ENCODE measurements at regions not wholly inside any gene's neighbourhood (a gene's known extent, or its start where the extent isn't known, plus 50 kb on each side); places are given as distances from the start of the nearest gene placed in this dataset.

- DNase-seq, result no peak
These were observed 986.5 kb downstream of the TUSC7 start for GRCh38 chr3:117695871-117696645.

GRCh38 chr3:117696851-117697407 lies 987.4 kb downstream of the TUSC7 start:
- DNase-seq, result no peak

GRCh38 chr3:117699058-117699457 lies 989.5 kb downstream of the TUSC7 start:
- DNase-seq, result no peak

- no peak for DNase-seq
These were observed 991.2 kb downstream of the TUSC7 start for GRCh38 chr3:117700573-117701360.

GRCh38 chr3:117705011-117705410 lies 995.4 kb downstream of the TUSC7 start:
- no peak for DNase-seq

- DNase-seq, result no peak
These were observed 996.5 kb downstream of the TUSC7 start for GRCh38 chr3:117706037-117706436.

- no peak for DNase-seq
These were observed 997.2 kb downstream of the TUSC7 start for GRCh38 chr3:117706756-117707155.

- DNase-seq, result no peak
These were observed 999.0 kb downstream of the TUSC7 start for GRCh38 chr3:117708601-117709000.

- no peak for DNase-seq
These were observed 999.5 kb downstream of the TUSC7 start for GRCh38 chr3:117709108-117709507.

GRCh38 chr3:117710501-117710900 lies 1000.9 kb downstream of the TUSC7 start:
- no peak for DNase-seq

GRCh38 chr3:117719316-117719926 lies 1009.8 kb downstream of the TUSC7 start:
- DNase-seq, result peak; percentile 34

GRCh38 chr3:117721866-117722265 lies 1012.3 kb downstream of the TUSC7 start:
- no peak for DNase-seq

- peak; percentile 85 for DNase-seq
These were observed 1013.3 kb downstream of the TUSC7 start for GRCh38 chr3:117722856-117723255.

GRCh38 chr3:117723825-117724224 lies 1014.2 kb downstream of the TUSC7 start:
- DNase-seq, result no peak

- DNase-seq, result no peak
These were observed 1015.7 kb downstream of the TUSC7 start for GRCh38 chr3:117725314-117725713.

GRCh38 chr3:117726776-117727175 lies 1017.2 kb downstream of the TUSC7 start:
- no peak for DNase-seq

- no peak for DNase-seq
These were observed 1018.6 kb downstream of the TUSC7 start for GRCh38 chr3:117728226-117728625.

- DNase-seq, result no peak
These were observed 1024.9 kb downstream of the TUSC7 start for GRCh38 chr3:117734496-117734895.

- DNase-seq, result no peak
These were observed 1026.0 kb downstream of the TUSC7 start for GRCh38 chr3:117735481-117736101.

GRCh38 chr3:117736846-117737245 lies 1027.3 kb downstream of the TUSC7 start:
- no peak for DNase-seq

GRCh38 chr3:117743993-117744392 lies 1034.4 kb downstream of the TUSC7 start:
- DNase-seq, result no peak

GRCh38 chr3:117744935-117745334 lies 1035.4 kb downstream of the TUSC7 start:
- no peak for DNase-seq

GRCh38 chr3:117745516-117745915 lies 1035.9 kb downstream of the TUSC7 start:
- no peak for DNase-seq

Measured in inflammatory macrophage treated with lipopolysaccharide for 4 hours (primary cell).